Liver (tissue), 8 donors: ENCODE measurements at regions not wholly inside any gene's neighbourhood (a gene's known extent, or its start where the extent isn't known, plus 50 kb on each side); places are given as distances from the start of the nearest gene placed in this dataset.

ENCODE experiments used
- DNase-seq: peaks from one replicate; pipeline ENCODE4 v3.0.0-alpha.2; 2017; ENCODE audit warnings: low spot score
- H3K27ac ChIP-seq, 2 donors: one replicate each; pipeline ENCODE4 v1.7.0; 2013; ENCODE audit warnings: inconsistent platforms in 2 of 2, low read length in 2 of 2, control low read depth in 1 of 2, low read depth in 1 of 2, mild to moderate bottlenecking in 1 of 2
- H3K27me3 ChIP-seq, 4 donors: one replicate each; pipeline versions ENCODE4 v1.6.1 to v1.7.0; 2013; ENCODE audit warnings: low read length in 3 of 4, inconsistent platforms in 1 of 4, mild to moderate bottlenecking in 1 of 4, moderate library complexity in 1 of 4; ENCODE audit not compliant: control insufficient read depth in 4 of 4, insufficient read depth in 4 of 4
- H3K36me3 ChIP-seq, 4 donors: one replicate each; pipeline versions ENCODE4 v1.6.1 to v1.7.0; 2013; ENCODE audit warnings: low read length in 3 of 4, mild to moderate bottlenecking in 3 of 4, low read depth in 1 of 4, moderate library complexity in 1 of 4; ENCODE audit not compliant: control insufficient read depth in 4 of 4, insufficient read depth in 3 of 4
- H3K4me1 ChIP-seq, 4 donors: one replicate each; pipeline versions ENCODE4 v1.6.1 to v1.7.0; 2013; ENCODE audit warnings: low read length in 3 of 4, mild to moderate bottlenecking in 3 of 4, moderate library complexity in 1 of 4; ENCODE audit not compliant: control insufficient read depth in 4 of 4, insufficient read depth in 4 of 4
- H3K4me3 ChIP-seq, 3 donors: one replicate each; pipeline versions ENCODE4 v1.6.1 to v1.7.0; 2013; ENCODE audit warnings: low read length in 3 of 3, control low read depth in 1 of 3, low read depth in 1 of 3, mild to moderate bottlenecking in 1 of 3
- H3K9ac ChIP-seq, 2 donors: one replicate each; pipeline ENCODE4 v1.7.0; 2013; ENCODE audit warnings: low read length in 2 of 2, mild to moderate bottlenecking in 2 of 2, moderate library complexity in 2 of 2, control low read depth in 1 of 2, low read depth in 1 of 2
- H3K9me3 ChIP-seq, 4 donors: one replicate each; pipeline versions ENCODE4 v1.6.1 to v1.7.0; 2013; ENCODE audit warnings: low read length in 3 of 4; ENCODE audit not compliant: control insufficient read depth in 4 of 4
- EGR1 ChIP-seq, 2 donors: IDR thresholded peaks; 2 replicates each; pipeline ENCODE4 v1.6.1; 2016 to 2018; ENCODE audit warnings: antibody characterized with exemption in 2 of 2, low read depth in 2 of 2
- FOXA1 ChIP-seq: IDR thresholded peaks from 2 replicates; pipeline ENCODE4 v1.6.1; 2016; ENCODE audit warnings: antibody characterized with exemption
- FOXA2 ChIP-seq: IDR thresholded peaks from 2 replicates; pipeline ENCODE4 v1.6.1; 2016; ENCODE audit warnings: antibody characterized with exemption
- GABPA ChIP-seq, 2 donors: IDR thresholded peaks in 1 of 2; conservative IDR thresholded peaks in 1 of 2; 2 replicates each; pipeline ENCODE4 v1.6.1; 2016; ENCODE audit warnings: antibody characterized with exemption in 2 of 2, mild to moderate bottlenecking in 1 of 2, moderate library complexity in 1 of 2
- HNF4A ChIP-seq, 2 donors: conservative IDR thresholded peaks; 2 replicates each; pipeline ENCODE4 v1.6.1; 2016; ENCODE audit warnings: antibody characterized with exemption in 2 of 2, mild to moderate bottlenecking in 2 of 2
- HNF4G ChIP-seq: IDR thresholded peaks from 2 replicates; pipeline ENCODE4 v1.6.1; 2016; ENCODE audit warnings: antibody characterized with exemption
- JUND ChIP-seq, 2 donors: IDR thresholded peaks; 2 replicates each; pipeline ENCODE4 v1.6.1; 2016; ENCODE audit warnings: antibody characterized with exemption in 2 of 2
- MAX ChIP-seq: IDR thresholded peaks from 2 replicates; pipeline ENCODE4 v1.6.1; 2016; ENCODE audit warnings: antibody characterized with exemption
- NR2F2 ChIP-seq: IDR thresholded peaks from 2 replicates; pipeline ENCODE4 v1.6.1; 2016; ENCODE audit warnings: antibody characterized with exemption
- RAD21 ChIP-seq, 2 donors: IDR thresholded peaks; 2 replicates each; pipeline ENCODE4 v1.6.1; 2016; ENCODE audit warnings: antibody characterized with exemption in 2 of 2, mild to moderate bottlenecking in 2 of 2
- REST ChIP-seq: IDR thresholded peaks from 2 replicates; pipeline ENCODE4 v1.6.1; 2016; ENCODE audit warnings: antibody characterized with exemption, mild to moderate bottlenecking
- RXRA ChIP-seq, 2 donors: IDR thresholded peaks; 2 replicates each; pipeline ENCODE4 v1.6.1; 2017 to 2018; ENCODE audit warnings: antibody characterized with exemption in 2 of 2, mild to moderate bottlenecking in 1 of 2
- TAF1 ChIP-seq: conservative IDR thresholded peaks from 2 replicates; pipeline ENCODE4 v1.6.1; 2016; ENCODE audit warnings: antibody characterized with exemption, mild to moderate bottlenecking
- YY1 ChIP-seq: IDR thresholded peaks from 2 replicates; pipeline ENCODE4 v1.6.1; 2016; ENCODE audit warnings: antibody characterized with exemption, mild to moderate bottlenecking
- ZBTB33 ChIP-seq: IDR thresholded peaks from 2 replicates; pipeline ENCODE4 v1.6.1; 2016; ENCODE audit warnings: antibody characterized with exemption
- WGBS: extraction: QIAGEN DNeasy Blood & Tissue Kit; methylation state at CpG from one replicate; pipeline ENCODE4 v1.1.7; 2013; 5-methylcytosine and 5-hydroxymethylcytosine counted together
- TF ChIP-seq, protein P1 (sequence below): IDR thresholded peaks from 2 replicates; pipeline ENCODE4 v1.6.1; 2016; ENCODE audit warnings: antibody characterized with exemption
- TF ChIP-seq, protein P2 (sequence below): fragments of 150-350 bp; IDR thresholded peaks from 2 replicates; pipeline ENCODE4 v1.5.1; 2017; ENCODE audit warnings: improper control_type of control experiment, low read depth, low read length; ENCODE audit not compliant: missing input control
- donor health status: healthy.
- donor health status: healthy.
- donor health status: healthy.
- donor health status: healthy.
- donor health status: healthy.

DNA sequence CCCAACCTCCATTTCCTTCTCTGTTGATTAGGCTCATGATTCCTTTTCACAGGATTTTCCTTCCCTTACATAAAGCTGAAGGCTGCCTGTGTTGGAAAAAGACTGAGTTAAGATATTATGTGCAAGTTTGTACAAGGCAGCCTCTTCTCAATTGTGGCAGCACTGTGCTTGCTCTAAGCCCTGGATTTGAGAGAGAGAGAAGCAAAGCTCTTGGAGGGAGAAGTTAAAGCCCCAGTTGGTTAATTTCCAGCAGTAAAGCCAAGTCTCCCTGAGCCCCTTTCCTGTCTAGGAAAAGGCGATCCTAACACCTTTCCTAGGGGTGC lies 128.3 kb upstream of the SESN3 start:
- no peaks in the 10 kb centered on the region for H3K27me3 ChIP-seq
- no peaks in the 10 kb centered on the region for H3K36me3 ChIP-seq
- WGBS = 96% methylated on average over 1 of the region's 1 CpG
- DNase-seq = no peak
- no peak overlapping the region for H3K4me3 ChIP-seq
- no peaks in the 10 kb centered on the region for H3K9me3 ChIP-seq
- H3K4me1 ChIP-seq = peaks cover 1 to 15% (median 8%) of the 10 kb centered on the region in 4 donors
- no peak overlapping the region for H3K9ac ChIP-seq
- no peak overlapping the region for H3K27ac ChIP-seq
- no peak for TF ChIP-seq RAD21 (IDR thresholded peaks at IDR 0.05)
- TF ChIP-seq YY1 = no peak
- TF ChIP-seq, protein P1, sequence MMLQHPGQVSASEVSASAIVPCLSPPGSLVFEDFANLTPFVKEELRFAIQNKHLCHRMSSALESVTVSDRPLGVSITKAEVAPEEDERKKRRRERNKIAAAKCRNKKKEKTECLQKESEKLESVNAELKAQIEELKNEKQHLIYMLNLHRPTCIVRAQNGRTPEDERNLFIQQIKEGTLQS = no peak
- TF ChIP-seq, protein P2, sequence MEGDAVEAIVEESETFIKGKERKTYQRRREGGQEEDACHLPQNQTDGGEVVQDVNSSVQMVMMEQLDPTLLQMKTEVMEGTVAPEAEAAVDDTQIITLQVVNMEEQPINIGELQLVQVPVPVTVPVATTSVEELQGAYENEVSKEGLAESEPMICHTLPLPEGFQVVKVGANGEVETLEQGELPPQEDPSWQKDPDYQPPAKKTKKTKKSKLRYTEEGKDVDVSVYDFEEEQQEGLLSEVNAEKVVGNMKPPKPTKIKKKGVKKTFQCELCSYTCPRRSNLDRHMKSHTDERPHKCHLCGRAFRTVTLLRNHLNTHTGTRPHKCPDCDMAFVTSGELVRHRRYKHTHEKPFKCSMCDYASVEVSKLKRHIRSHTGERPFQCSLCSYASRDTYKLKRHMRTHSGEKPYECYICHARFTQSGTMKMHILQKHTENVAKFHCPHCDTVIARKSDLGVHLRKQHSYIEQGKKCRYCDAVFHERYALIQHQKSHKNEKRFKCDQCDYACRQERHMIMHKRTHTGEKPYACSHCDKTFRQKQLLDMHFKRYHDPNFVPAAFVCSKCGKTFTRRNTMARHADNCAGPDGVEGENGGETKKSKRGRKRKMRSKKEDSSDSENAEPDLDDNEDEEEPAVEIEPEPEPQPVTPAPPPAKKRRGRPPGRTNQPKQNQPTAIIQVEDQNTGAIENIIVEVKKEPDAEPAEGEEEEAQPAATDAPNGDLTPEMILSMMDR = no peak
- no peak for TF ChIP-seq FOXA2
- no peak for TF ChIP-seq RXRA (IDR thresholded peaks at IDR 0.05)
- no peak for TF ChIP-seq MAX
- no peak for TF ChIP-seq ZBTB33
- no peak for TF ChIP-seq HNF4G
- TF ChIP-seq FOXA1 = no peak
- no peak for TF ChIP-seq JUND (IDR thresholded peaks at IDR 0.05)
- no peak for TF ChIP-seq HNF4A (conservative IDR thresholded peaks at IDR 0.05)
- TF ChIP-seq NR2F2 = no peak
- TF ChIP-seq GABPA (IDR thresholded peaks at IDR 0.05 in 1 of 2, conservative IDR thresholded peaks at IDR 0.05 in 1 of 2) = no peak
- no peak for TF ChIP-seq REST
- no peak for TF ChIP-seq TAF1
- no peak for TF ChIP-seq EGR1 (IDR thresholded peaks at IDR 0.05; ENCODE audit: low read depth in 2 of 2)
